GM18861 (cell line): ENCODE measurements at regions not wholly inside any gene's neighbourhood (a gene's known extent, or its start where the extent isn't known, plus 50 kb on each side); places are given as distances from the start of the nearest gene placed in this dataset.

ENCODE experiments used
- ATAC-seq: cut with Tn5 transposase; IDR thresholded peaks from one replicate; pipeline ENCODE4 v1.9.1; 2021; ENCODE audit not compliant: unreplicated experiment

DNA sequence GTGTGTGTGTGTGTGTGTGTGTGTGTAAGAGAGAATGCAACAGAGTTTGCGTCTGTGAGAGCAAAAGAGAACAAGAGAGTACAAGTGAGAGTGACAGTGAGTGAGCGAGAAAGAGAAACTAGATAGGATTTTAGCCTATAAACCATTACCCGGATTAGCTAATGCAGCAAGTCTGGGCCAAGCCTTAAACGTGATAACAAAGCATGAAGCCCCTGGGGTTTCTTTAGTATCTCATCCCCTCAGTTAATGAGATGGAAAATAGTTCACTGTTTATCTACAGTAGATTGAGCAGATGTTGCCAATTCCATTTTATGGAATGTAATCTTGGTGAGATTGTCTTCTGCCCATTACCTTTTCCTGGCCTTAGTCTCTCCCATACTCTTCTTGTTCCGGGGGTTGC is 114.5 kb downstream of the MAT2B start:
- no peak for ATAC-seq

DNA sequence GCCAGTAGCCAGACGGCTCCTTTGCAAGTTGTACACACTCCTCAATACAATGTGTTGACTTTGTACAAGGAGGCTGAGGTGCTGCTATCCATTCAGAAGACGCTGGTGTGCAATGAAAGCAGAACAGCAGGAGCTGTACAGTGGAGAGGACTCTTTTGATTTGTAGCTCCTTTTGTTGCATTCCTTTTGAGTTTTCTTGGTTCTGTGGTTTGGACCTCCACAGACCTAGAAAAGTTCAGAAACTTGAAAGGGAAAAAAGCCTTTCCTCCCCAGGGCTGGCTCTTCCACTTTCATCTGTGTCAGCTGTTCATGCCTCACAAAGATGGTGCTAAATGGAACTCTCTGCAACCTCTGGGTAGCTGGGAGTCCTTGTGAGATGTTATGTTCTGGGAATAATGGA is 117.4 kb downstream of the MAT2B start:
- ATAC-seq: no peak

DNA sequence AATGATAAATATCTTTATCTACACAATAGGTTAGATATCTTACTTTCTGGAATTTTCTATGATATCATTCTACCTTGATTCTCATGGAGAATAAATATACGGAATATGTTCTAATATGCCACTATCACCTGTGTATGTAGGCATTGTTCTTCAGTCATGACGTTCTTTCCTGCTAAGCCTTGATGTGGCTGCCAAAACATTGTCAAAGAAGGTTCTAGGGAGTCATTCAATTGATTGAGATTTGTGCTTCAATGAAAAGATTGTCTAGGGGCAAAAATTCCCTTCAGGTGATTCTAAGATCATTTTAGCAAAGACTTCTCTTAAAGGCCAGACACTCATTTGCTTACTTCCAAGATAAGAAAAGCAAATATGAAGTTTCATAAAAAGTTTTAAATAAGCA is 118.1 kb downstream of the MAT2B start:
- no peak for ATAC-seq

DNA sequence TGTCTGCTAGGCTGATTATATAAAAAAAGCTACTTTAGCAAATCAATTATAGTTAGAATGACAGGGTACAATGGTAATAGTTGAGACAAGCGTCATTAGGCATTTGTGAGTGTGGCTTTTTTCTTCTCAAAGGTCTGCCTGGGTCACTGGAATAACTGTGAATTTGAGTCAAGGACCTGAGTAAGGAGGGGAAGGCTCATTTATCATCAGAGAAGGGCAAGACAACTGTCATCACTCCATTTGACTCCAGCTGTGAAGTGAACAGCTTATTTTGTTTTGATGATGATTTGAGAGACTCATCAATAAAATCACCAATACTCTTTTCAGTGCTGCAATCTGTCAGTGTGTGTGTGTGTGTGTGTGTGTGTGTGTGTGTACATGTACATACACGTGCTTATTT is 118.6 kb downstream of the MAT2B start:
- ATAC-seq: no peak

DNA sequence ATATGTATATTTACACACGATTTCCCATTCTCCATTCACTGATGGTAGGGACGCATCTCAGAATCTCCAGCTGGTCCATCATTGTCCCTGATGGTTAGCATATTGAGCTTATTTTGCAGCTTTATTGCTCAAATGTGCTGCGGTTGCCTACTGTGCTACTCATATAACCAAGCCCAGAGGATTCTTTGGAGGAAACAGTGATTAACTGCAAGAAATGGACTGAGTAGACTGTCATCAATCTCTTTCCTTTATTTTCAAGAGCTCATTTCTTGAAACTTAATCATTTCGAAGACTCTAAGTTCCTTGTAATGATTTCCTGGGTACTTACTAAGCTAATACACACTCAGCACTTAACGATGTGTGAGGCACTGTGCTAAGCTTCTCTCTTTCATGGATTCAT is 119.0 kb downstream of the MAT2B start:
- no peak for ATAC-seq

DNA sequence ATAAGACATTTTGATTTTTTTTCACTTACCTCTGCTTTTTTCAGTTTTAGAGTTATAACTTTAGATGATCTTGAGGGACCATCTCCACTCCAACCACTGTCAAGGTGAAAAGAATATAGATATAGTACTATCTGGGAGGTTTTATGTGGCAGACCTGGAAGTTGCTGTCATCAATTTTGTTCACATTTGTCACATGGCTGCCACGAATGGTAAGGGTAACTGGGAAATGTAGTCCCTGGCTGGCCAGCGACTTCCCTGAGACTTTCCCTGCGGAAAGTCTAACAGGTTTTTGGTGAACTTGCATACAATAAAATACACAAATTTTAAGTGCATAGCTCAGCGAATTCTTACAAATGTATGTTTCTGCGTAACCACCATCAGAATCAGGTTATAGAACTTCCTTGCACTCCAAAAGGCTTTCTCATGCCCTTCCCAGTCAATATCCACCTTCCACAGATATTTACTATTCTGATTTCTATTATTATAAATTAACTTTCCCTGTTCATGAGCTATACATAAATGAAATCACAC is 121.5 kb downstream of the MAT2B start:
- no peak for ATAC-seq

DNA sequence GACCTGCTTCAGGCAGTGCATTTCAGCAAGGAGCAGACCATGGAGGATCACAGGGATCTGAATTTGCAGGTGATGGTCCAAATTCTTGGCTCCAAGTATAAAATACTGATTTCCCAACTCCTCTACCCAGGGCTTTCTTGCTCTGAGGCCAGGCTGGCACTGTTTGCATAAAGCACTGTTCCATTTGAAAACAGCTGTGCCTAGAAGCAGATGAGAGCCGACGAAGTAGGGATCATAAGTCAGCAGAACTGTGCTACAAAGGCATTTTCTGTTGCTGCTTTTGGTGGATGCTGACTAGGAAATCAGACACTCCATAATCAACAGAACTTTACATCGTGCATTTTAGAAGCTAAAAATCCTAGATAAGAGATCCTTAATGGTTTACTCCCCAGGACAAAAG is 126.4 kb downstream of the MAT2B start:
- no peak for ATAC-seq

DNA sequence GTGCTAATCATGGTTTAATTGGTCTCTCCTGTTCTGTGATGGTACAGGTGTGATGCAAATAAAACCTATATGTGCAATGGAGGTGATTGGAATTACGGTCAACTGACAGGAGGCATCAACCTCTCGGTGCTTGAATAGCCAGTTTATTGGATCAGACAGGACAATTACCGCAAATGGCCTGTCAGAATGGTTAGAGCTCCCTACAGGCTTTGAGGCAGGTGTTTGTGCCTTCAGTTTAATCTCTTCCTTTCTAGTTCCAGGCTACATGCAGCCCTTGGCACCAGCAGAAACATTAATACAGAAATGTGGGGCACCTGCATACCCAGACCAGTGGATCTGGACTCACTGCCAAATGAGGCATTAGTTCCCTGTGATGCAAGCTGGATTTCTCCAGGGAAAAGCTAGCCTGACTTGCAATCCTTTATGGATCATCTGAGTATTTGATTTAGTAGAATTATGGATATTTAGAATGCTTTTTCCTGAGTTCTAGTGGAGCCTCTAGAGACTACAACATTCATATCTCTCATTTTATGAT is 128.6 kb downstream of the MAT2B start:
- ATAC-seq: no peak

DNA sequence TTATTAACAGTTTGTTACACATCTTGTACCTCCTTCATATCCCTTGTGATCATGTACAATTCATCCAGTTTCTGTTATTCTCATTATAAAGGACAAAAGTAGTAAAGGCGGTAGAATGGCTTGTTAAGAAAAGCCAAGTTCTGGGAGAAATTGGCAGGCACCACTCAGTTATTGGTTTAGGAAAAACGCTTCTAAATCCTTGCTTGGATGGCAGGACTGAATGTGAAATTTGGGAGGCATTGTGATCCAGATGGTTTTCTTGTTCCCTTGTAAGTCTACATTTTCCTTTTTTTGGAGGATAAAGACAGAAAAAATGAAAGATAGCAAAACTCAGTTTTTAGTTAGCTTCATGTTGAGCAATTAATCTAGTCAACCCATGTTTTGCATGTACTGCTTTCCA is 130.2 kb downstream of the MAT2B start:
- no peak for ATAC-seq

DNA sequence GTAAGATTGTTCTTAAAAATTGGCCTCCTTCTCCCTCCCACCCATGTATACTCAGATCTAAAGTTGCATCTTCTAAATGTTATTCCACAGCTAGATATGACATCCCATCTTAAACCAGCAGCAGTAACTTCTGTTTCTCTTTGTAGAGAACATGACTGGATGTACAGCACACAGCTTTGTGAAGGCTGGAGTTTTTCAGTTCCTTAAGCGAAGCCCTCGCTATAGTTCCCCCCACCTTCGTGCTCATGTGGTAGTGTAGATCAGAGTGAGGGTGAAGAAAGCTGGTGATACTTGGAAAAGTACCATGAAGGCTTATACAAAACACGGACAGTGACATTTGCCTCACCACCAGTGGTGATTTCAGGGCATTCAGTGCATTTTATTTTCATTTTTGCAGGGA is 137.5 kb downstream of the MAT2B start:
- ATAC-seq: no peak

DNA sequence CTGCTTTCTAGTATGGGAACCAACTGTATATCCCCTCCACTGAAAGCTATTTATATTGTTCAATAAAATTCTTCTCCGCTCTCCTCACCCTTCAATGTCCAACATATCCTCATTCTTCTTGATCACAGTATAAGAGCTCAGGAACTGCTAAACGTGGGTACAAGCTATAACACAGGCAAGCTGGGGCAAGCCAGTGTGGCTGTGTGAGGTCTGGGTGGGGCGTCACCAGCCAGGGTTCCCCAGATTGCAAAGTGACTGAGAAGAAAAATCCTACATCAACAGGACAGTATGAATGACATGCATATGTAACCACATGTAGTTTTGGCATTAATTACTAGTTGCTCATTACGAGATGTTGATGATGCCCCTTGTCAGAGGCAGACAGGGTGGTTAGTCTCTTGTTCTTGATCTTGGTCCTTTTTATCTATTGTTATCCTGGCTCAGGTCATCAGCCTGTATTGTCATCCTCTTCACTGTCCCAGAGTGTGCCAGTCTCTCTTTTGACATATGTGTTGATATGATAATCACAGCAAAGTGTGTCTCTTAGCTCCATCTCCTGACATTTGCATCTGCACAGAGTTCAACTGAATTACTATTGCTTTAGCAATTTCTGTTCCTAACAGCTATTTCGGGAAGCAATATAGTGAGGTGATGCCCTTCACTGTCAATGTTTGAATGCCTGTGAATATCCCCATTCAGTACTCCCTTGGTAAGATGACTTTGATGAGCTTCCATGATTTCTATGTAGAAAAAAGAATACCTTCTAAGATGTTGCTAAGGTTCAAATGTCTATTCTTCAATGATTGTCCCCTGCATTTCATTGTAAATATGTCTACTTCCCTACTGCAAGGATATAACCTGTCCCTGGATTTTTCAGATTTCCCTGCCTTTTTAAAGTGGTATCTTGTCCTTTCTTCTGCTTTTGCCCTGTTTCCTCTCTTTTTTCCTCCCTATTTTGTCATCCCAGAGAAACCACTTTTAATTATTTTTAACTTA is 140.3 kb downstream of the MAT2B start:
- no peak for ATAC-seq

DNA sequence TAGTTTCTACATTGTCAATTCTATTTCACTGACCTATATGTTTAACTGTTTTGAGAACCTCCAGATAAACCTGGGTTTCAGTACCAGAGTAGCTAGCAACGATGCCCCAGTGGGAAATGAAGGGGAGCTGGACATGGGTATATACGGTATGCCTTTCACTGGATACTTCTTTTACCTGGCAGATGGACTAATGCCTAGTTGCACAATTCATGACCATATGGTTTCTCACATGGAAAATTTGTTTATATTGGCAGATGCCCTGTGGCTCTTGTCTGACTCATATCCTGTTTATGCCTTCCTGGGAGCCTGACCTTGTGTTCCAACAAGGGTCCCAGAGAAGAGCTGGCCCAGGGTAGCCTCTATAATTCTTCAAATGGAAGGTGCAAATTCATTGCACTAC is 144.1 kb downstream of the MAT2B start:
- ATAC-seq: no peak

DNA sequence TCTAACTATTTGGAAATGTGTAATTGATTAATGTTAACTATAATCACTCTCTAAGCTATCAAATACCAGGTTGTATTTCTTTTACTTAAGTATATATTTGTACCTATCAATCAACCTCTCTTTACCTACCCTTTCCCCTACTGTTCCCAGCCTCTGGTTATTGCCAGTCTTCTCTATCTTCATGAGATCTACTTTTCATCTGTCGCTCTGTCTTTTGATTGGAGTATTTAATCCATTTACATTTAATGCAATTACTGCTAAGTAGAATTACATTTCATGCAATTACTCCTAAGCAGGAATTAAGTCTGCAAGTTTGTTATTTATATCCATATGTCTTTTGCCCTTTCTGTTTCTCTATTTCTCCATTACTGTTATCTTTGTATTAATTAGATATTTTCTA is 148.1 kb downstream of the MAT2B start:
- no peak for ATAC-seq

DNA sequence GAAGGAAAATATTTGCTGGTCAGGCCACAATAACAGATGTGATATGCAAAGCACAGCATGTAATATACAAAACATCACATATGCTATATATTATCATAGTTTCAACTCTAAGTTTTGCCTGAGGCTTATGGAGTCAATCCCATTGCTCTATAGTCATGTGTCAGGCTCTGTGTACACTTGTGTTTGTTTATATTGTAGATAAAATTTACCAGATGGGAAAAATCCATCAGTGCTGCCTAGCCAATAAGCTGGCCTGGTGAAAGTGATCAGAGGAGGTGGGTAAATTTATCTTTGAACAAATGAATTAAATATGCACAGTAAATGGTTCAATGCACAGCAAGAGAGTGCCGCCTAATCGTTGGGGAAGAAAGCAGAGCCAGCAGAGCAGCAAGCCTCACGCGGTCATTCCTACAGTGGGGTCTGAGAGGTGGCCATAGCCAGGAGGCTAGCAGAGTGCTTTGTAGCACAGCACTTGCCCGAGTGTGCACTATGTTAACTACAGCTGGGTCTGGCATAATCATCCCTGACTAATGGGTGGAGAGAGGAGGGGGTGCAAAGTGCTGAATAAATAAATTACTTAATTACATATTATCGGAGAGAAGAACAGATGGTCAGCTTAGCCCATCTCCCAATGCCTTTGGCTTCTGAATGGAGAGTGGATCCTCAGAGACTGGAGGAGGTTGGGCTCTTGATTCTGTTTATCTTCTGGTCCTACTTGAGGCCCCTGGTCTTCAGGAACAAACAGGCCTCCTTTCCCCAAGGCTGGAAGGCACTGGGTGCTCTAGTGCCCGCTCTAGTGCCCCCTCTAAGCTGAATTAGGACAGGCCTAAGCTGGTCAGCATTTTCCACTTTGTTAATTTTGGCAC is 153.5 kb downstream of the MAT2B start:
- no peak for ATAC-seq

DNA sequence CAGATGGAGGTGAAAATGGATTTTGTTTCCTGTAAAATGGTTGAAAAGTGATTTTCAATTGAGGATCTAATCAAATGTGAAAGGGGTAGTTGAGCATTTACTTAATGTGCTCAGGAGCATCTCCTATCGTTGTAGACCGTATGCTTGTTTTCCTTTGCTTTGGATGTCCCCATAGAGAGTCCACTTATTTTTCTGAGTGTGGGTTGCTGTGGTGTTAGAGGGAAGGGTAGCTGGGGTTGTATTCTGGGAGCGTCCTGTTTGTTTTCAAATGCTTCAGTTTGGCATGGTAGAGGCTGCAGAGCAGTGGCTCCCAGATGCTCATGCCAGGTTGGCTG is 154.1 kb downstream of the MAT2B start:
- no peak for ATAC-seq

DNA sequence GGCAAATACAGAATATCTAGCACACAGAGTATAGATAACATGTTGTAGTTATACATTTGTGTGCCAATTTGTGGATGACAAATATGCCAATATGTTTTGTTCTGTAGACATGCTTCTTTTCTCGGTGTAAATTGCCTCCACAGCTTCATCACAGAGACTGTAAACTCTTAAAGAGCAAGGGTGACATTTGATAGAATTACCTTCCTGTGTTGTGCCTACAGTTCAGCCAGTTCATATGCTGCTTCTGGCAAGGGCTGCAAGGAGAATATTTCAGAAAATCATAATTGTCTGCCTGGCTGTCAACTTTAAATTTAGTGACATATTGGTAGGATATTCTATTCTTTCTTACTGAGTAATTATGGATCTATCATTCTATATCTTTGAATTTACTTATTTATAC is 155.1 kb downstream of the MAT2B start:
- no peak for ATAC-seq

DNA sequence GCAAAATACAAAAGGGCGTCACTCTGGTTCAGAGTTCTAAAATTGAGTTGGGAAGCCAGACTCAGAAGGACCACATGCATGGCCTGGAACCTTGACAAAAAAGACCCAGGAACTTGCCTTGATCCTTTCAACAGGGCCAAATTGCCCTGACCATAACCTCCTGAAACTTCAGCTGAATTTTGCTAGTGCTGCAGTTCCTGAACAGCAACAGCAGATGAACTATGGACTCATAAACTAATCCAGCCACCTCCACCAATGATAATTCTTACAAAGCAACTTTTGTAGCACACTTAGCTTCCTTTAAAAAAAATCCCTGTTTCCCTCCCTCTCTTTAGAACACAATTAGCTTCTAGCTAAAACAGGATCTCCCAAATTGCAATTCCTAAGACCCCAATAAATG is 155.9 kb downstream of the MAT2B start:
- ATAC-seq: no peak

DNA sequence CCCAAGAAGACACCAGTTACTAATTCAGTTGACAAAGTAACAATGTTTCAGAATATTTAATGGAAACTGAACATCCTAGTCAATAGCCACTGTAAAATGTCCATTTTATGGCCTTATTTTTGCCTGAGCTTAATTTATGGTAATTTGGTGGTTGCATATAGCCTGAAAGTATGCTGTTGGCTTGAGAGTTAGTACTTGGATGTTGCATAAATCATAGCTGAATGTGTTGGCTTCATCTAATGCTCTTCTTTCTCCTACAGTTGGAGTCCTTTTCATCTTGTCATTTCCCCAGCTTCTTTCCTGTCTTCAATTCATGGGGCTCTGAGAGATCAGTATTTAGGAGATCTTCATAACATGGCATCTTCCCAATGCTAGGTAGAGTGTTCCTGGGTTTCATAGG is 164.6 kb downstream of the MAT2B start:
- ATAC-seq: no peak

DNA sequence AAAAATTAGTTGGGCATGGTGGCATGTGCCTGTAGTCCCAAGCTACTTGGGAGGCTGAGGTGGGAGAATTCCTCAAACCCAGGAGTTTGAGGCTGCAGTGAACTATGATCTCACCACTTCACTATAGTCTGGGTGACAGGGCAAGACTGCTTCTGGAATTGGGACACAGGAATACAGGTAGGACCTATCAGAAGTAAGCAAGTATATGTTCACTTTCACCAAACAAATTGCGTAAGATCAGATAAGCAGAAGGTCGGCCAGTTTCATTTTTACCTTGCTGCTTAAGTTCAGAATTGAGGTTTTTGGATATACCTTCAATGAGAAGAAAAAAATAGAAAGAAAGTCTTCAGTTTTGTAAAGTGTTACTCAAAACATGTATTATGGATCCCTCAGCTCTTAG is 171.7 kb downstream of the MAT2B start:
- no peak for ATAC-seq

DNA sequence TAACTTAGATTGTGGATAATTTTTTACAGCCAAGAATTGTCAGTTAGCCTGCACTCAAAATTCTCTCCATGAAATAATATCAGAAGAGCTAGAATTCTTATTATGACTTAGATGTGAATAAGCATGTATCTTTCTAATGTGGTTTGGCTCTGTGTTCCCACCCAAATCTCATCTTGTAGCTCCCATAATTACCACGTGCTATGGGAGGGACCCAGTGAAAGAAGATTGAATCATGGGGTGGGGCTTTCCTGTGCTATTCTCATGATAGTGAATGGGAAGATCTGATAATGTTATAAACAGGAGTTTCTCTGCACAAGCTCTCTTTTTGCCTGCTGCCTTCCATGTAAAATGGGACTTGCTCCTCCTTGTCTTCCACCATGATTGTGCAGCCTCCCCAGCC is 176.8 kb downstream of the MAT2B start:
- no peak for ATAC-seq

DNA sequence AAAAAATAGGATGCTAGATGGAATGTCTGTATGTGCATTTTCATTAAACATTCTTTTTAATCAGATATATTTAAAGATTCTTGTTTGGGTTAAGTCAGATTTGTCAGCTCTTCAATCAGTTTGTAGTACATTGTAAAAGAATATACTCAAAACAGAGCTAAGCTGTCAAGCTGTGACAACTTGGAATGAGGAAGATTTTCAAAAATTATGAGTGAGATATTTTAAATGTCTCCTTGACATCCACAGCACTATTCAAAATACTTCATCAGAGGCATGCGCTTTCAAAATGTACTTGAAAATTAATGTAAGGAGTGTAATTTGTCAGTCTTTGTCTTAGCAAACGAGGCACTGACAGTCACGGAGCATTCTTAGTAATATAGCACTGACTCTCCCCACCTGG is 182.0 kb downstream of the MAT2B start:
- no peak for ATAC-seq

DNA sequence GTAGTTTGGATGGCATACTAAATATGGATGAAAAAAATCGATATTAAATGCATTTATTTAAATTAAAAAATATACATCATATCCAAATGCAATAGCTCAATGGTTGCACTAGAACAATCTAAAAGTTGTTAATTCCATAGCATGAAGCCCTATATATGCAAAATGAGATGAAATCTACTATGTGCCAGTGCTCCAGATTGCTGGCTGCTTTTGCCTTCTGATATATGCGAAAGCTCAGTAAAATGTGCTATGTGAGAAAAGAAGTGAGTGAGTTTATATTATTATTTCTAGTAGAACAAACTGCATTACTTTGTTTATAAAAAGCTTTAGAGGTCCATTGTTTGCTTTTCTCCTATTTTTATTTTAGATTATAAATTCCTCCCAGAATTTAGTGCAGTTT is 186.7 kb downstream of the MAT2B start:
- ATAC-seq: no peak
